Kidney (tissue), 13 donors: ENCODE measurements at regions not wholly inside any gene's neighbourhood (a gene's known extent, or its start where the extent isn't known, plus 50 kb on each side); places are given as distances from the start of the nearest gene placed in this dataset.

Experiments used
- DNase-seq, 5 donors: peaks; one replicate each; pipeline ENCODE4 v3.0.0-alpha.2; 2013 to 2020
- FAIRE-seq: peaks from 2 replicates; lab custom pipeline; 2012; peaks lifted over from hg19 to GRCh38; lab: Jason Lieb, UNC
- H3K27ac ChIP-seq, 2 donors: one replicate each; pipeline ENCODE4 v1.7.0; 2013; ENCODE audit warnings: low read depth in 2 of 2, low read length in 2 of 2, inconsistent platforms in 1 of 2
- H3K27me3 ChIP-seq: one replicate; pipeline ENCODE4 v1.7.1; 2013; ENCODE audit warnings: low read length, inconsistent platforms; ENCODE audit not compliant: control insufficient read depth, insufficient read depth
- H3K36me3 ChIP-seq, 3 donors: one replicate each; pipeline versions ENCODE4 v1.7.0 to v1.7.1; 2013; ENCODE audit warnings: low read length in 3 of 3, control low read depth in 1 of 3, inconsistent platforms in 1 of 3; ENCODE audit not compliant: insufficient read depth in 3 of 3, control insufficient read depth in 2 of 3
- H3K4me1 ChIP-seq, 3 donors: one replicate each; pipeline versions ENCODE4 v1.7.0 to v1.7.1; 2013; ENCODE audit warnings: low read length in 3 of 3, inconsistent platforms in 1 of 3, low read depth in 1 of 3; ENCODE audit not compliant: control insufficient read depth in 2 of 3, insufficient read depth in 2 of 3
- H3K4me3 ChIP-seq, 3 donors: one replicate each; pipeline versions ENCODE4 v1.7.0 to v1.8.1; 2013; ENCODE audit warnings: low read length in 3 of 3, control low read depth in 1 of 3, inconsistent platforms in 1 of 3
- H3K9ac ChIP-seq, 3 donors: one replicate each; pipeline versions ENCODE4 v1.7.0 to v1.7.1; 2013; ENCODE audit warnings: low read length in 3 of 3, control low read depth in 1 of 3, inconsistent platforms in 1 of 3
- H3K9me3 ChIP-seq, 3 donors: one replicate each; pipeline versions ENCODE4 v1.7.0 to v1.7.1; 2013; ENCODE audit warnings: low read length in 3 of 3, control low read depth in 1 of 3, inconsistent platforms in 1 of 3; ENCODE audit not compliant: control insufficient read depth in 2 of 3, insufficient read depth in 1 of 3
- CTCF ChIP-seq: IDR thresholded peaks from 3 replicates; pipeline ENCODE4 v1.5.1; 2012; ENCODE audit warnings: mild to moderate bottlenecking, moderate library complexity, borderline replicate concordance; ENCODE audit not compliant: insufficient read depth; ENCODE audit errors: extremely low read depth
- intact Hi-C: fragments of 100-400 bp; cut with DNase I; formaldehyde crosslinking; loops from one replicate; pipeline ENCODE4 v1.11.1; 2022
- donor health status: control.
- donor health status: control.
- donor health status: control.
- donor health status: control.
- donor health status: control.
- donor health status: DM: yes; HTN: yes; CAD: no.
- donor health status: Normal renal cell carcinoma (clear cell type).

DNA sequence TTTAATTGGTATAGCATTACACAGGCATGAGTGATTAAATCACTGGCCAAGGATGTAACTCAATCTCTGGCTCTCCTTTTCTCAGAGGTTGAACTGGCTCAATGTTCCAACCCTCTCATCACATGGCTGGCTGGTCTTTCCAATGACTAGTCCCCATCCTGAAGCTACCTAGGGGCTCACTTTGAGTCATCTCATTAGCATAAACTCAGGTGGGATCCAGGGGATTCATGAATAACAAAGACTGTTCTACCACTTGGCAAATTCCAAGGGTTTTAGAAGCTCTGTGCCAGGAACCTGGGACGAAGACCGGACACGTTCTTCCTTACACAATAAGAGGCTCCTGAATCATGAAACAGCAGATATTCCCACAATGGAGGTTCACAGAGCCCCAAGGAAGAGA, 145.0 kb upstream of the SPATS2L start:
- no peak for TF ChIP-seq CTCF
- H3K4me1 ChIP-seq: no peaks in the 10 kb centered on the region
- H3K27ac ChIP-seq: no peak overlapping the region
- H3K9me3 ChIP-seq: peaks cover 0 to 9% (median 0%) of the 10 kb centered on the region in 3 donors
- no peaks in the 10 kb centered on the region for H3K36me3 ChIP-seq
- no peak overlapping the region for H3K9ac ChIP-seq
- DNase-seq: no peak
- no peak overlapping the region for H3K4me3 ChIP-seq
- H3K27me3 ChIP-seq: no peaks in the 10 kb centered on the region
- intact Hi-C loops: no loop called here
- no peak for FAIRE-seq

DNA sequence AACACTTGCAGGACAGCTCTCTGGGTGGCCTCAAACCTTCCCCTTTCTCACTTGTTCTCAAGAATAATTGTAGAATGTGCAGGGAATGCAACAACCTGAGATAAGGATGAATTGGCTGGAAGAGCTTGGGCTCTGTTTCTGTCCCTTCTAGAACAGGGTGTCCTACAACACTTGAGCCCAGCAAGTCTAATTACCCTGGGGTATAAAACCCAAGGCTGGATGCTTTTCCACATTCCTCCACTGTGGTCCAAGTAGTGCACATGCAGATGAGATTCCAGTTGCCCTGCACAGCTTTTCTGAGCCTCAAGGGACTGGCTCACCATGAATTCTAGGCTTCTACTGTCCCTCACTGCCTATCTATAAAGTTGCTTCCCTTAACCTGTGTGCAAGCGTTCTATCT, 140.8 kb upstream of the SPATS2L start:
- DNase-seq (no peak), FAIRE-seq (no peak)
- H3K27ac ChIP-seq: no peak overlapping the region
- peaks cover 0 to 9% (median 0%) of the 10 kb centered on the region in 3 donors for H3K9me3 ChIP-seq
- no peaks in the 10 kb centered on the region for H3K27me3 ChIP-seq
- no peaks in the 10 kb centered on the region for H3K36me3 ChIP-seq
- no peak for TF ChIP-seq CTCF
- no peak overlapping the region for H3K9ac ChIP-seq
- intact Hi-C loops: no loop called here
- no peaks in the 10 kb centered on the region for H3K4me1 ChIP-seq
- H3K4me3 ChIP-seq: no peak overlapping the region

- intact Hi-C loops: no loop called here
- H3K27me3 ChIP-seq: no peaks in the 10 kb centered on the region
- FAIRE-seq: no peak
- no peaks in the 10 kb centered on the region for H3K4me1 ChIP-seq
- no peaks in the 10 kb centered on the region for H3K36me3 ChIP-seq
- H3K4me3 ChIP-seq: no peak overlapping the region
- DNase-seq: no peak
- TF ChIP-seq CTCF: no peak
- H3K9me3 ChIP-seq: peaks cover 0 to 7% (median 0%) of the 10 kb centered on the region in 3 donors
- no peak overlapping the region for H3K9ac ChIP-seq
- no peak overlapping the region for H3K27ac ChIP-seq
These were observed 137.6 kb upstream of the SPATS2L start for GRCh38 chr2:200168641-200169555.
